ENCODE measurements at regions not wholly inside any gene's neighbourhood (a gene's known extent, or its start where the extent isn't known, plus 50 kb on each side); places are given as distances from the start of the nearest gene placed in this dataset.

DNA sequence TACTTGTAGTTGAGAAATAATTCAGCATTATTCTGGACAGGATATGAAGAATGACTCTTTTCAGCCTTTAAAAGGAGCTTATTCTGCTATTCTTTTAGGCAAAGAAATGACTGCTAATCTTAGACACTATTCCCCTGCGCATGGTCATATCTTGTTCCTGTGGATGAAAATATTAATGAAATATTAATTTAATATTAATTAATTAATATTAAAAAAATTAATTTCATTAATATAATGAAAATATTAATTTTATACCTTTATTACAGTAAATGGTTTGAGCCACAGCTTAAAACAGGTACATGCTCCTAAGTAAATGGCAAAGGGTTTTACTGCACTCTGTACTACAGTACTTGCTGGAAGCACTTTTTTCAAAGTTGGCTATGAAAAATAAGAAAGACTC is 890.1 kb upstream of the PIK3C3 start:
- TF ChIP-seq POLR2A (IDR thresholded peaks at IDR 0.05) (no peak), CTCF (IDR thresholded peaks at IDR 0.05) (no peak), EP300 (IDR thresholded peaks at IDR 0.05; ENCODE audit: low read depth) (no peak), POLR2AphosphoS5 (IDR thresholded peaks at IDR 0.05) (no peak)
